HUDEP-2 (cell line): ENCODE measurements at regions not wholly inside any gene's neighbourhood (a gene's known extent, or its start where the extent isn't known, plus 50 kb on each side); places are given as distances from the start of the nearest gene placed in this dataset.
A peak's percentile ranks its signal among the peaks of the same experiment; 100 is the strongest.
"Not testable (repeated sequence)": the region's sequence is repeated elsewhere in the genome, so short reads cannot be mapped to it uniquely, and the experiment has no call there.

ENCODE experiments used
- DNase-seq, 76 experiments: peaks; one replicate each; lab custom pipeline; 2025; ENCODE audit not compliant: unreplicated experiment in 76 of 76; lab: John Stamatoyannopoulos, UW

- no peak for DNase-seq
These were observed 794.2 kb downstream of the DHX35 start for GRCh38 chr20:39756369-39756768.

- DNase-seq = no peak
These were observed 790.2 kb downstream of the DHX35 start for GRCh38 chr20:39752262-39752876.

GRCh38 chr20:39751557-39752137 is 789.5 kb downstream of the DHX35 start:
- DNase-seq = no peak

GRCh38 chr20:39745380-39745779 is 783.2 kb downstream of the DHX35 start:
- no peak for DNase-seq

- DNase-seq = no peak
These were observed 776.5 kb downstream of the DHX35 start for GRCh38 chr20:39738651-39739050.

- no peak for DNase-seq
These were observed 774.5 kb downstream of the DHX35 start for GRCh38 chr20:39736434-39737327.

GRCh38 chr20:39725513-39725912 is 763.4 kb downstream of the DHX35 start:
- DNase-seq = not testable (repeated sequence)

- DNase-seq = no peak
These were observed 757.1 kb downstream of the DHX35 start for GRCh38 chr20:39719293-39719692.

- no peak for DNase-seq
These were observed 755.8 kb downstream of the DHX35 start for GRCh38 chr20:39717936-39718335.

- DNase-seq = peak in 1 of 76 experiments; percentile 4
These were observed 754.7 kb downstream of the DHX35 start for GRCh38 chr20:39716796-39717341.

GRCh38 chr20:39713076-39713840 is 751.1 kb downstream of the DHX35 start:
- no peak for DNase-seq

GRCh38 chr20:39706184-39706663 is 744.1 kb downstream of the DHX35 start:
- DNase-seq = no peak

GRCh38 chr20:39705032-39705431 is 742.9 kb downstream of the DHX35 start:
- DNase-seq = no peak

- DNase-seq = not testable (repeated sequence)
These were observed 741.2 kb downstream of the DHX35 start for GRCh38 chr20:39703357-39703756.

GRCh38 chr20:39702701-39703349 is 740.7 kb downstream of the DHX35 start:
- DNase-seq = no peak

- no peak for DNase-seq
These were observed 738.4 kb downstream of the DHX35 start for GRCh38 chr20:39700528-39700927.

GRCh38 chr20:39699166-39699725 is 737.1 kb downstream of the DHX35 start:
- DNase-seq = no peak

GRCh38 chr20:39698752-39699151 is 736.6 kb downstream of the DHX35 start:
- DNase-seq = no peak

- DNase-seq = no peak
These were observed 729.2 kb downstream of the DHX35 start for GRCh38 chr20:39691151-39691862.
